ENCODE measurements at regions not wholly inside any gene's neighbourhood (a gene's known extent, or its start where the extent isn't known, plus 50 kb on each side); places are given as distances from the start of the nearest gene placed in this dataset.

DNA sequence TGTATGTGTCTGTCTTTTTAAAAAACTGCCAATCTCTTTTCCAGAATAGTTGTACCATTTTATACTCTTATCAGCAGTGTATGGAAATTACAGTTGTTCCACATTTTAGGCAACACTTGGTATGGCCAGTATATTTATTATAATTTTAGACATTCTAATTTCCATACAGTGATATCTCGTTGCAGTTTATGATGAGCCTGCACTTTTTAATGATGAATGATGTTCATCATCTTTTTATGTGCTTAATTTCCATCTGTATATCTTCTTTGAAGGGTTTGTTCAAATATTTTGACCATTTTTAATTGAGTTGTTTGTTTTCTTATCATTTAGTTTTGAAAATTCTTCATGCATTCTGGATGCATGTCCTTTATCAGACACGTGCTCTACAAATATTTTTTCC, 57.0 kb upstream of the UBE2E2 start:
- H3K9me1 ChIP-seq (replicated peaks; ENCODE audit: control insufficient read depth, extremely low read depth, insufficient read depth, low read length) = no peaks in the 10 kb centered on the region
- no peaks in the 10 kb centered on the region for H3K9me3 ChIP-seq (replicated peaks; ENCODE audit: control insufficient read depth, insufficient read depth, low read length)
- no peak overlapping the region for H2AFZ ChIP-seq (ENCODE audit: low read depth, low read length)
- no peak for TF ChIP-seq FOS (IDR thresholded peaks at IDR 0.05; ENCODE audit: borderline replicate concordance, insufficient read depth, low read length)
- no peak for TF ChIP-seq EZH2 (IDR thresholded peaks at IDR 0.05; ENCODE audit: borderline replicate concordance, low read depth, low read length, severe bottlenecking)
- no peak for TF ChIP-seq GATA2 (IDR thresholded peaks at IDR 0.05; ENCODE audit: insufficient read depth, insufficient read length, low read depth, low read length)
- no peak for TF ChIP-seq POLR2A (IDR thresholded peaks at IDR 0.05; ENCODE audit: low read depth, low read length)
- TF ChIP-seq, protein P1, sequence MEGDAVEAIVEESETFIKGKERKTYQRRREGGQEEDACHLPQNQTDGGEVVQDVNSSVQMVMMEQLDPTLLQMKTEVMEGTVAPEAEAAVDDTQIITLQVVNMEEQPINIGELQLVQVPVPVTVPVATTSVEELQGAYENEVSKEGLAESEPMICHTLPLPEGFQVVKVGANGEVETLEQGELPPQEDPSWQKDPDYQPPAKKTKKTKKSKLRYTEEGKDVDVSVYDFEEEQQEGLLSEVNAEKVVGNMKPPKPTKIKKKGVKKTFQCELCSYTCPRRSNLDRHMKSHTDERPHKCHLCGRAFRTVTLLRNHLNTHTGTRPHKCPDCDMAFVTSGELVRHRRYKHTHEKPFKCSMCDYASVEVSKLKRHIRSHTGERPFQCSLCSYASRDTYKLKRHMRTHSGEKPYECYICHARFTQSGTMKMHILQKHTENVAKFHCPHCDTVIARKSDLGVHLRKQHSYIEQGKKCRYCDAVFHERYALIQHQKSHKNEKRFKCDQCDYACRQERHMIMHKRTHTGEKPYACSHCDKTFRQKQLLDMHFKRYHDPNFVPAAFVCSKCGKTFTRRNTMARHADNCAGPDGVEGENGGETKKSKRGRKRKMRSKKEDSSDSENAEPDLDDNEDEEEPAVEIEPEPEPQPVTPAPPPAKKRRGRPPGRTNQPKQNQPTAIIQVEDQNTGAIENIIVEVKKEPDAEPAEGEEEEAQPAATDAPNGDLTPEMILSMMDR (IDR thresholded peaks at IDR 0.05; ENCODE audit: extremely low read depth in 1 of 2, insufficient read depth in 1 of 2, low read depth in 1 of 2, low read length in 2 of 2) = no peak
- no peak for TF ChIP-seq POLR2AphosphoS5 (IDR thresholded peaks at IDR 0.05; ENCODE audit: insufficient read depth, low read depth, low read length)
- H3K36me3 ChIP-seq (ENCODE audit: control insufficient read depth in 2 of 2, extremely low read depth in 1 of 2, insufficient read depth in 2 of 2, low read length in 2 of 2) = no peaks in the 10 kb centered on the region
- no peak overlapping the region for H3K4me2 ChIP-seq (ENCODE audit: insufficient read depth, low read length)
- no peak for DNase-seq (ENCODE audit: low read depth, low spot score)
- BruUV-seq (replicated peaks) = no TSS peak
- CTCF ChIA-PET = no interaction called here
- FAIRE-seq = no peak
- dilution Hi-C loops (cut with MboI; ENCODE audit: extremely low pct_ligation_motif_present, low sequenced_read_pairs) = no loop called here
- POLR2A ChIA-PET = no interaction called here
- H3K79me2 ChIP-seq (ENCODE audit: control insufficient read depth, insufficient read depth, low read length) = no peaks in the 10 kb centered on the region
- H4K20me1 ChIP-seq (replicated peaks; ENCODE audit: control insufficient read depth, extremely low read depth, insufficient read depth, low read length) = no peaks in the 10 kb centered on the region
- intact Hi-C loops (cut with micrococcal nuclease) = no loop called here
- H3K9ac ChIP-seq (replicated peaks; ENCODE audit: extremely low read depth, insufficient read depth, low read length) = no peak overlapping the region
- H3K4me1 ChIP-seq (ENCODE audit: control insufficient read depth, extremely low read depth, insufficient read depth, low read length) = no peaks in the 10 kb centered on the region
- peaks cover 0 to 11% of the 10 kb centered on the region in 2 experiments for H3K27me3 ChIP-seq (ENCODE audit: control insufficient read depth in 2 of 2, insufficient read depth in 2 of 2, low read length in 2 of 2)
- H3K4me3 ChIP-seq (replicated peaks in 1 of 3; ENCODE audit: insufficient read depth in 1 of 3, low read depth in 1 of 3, low read length in 3 of 3) = no peak overlapping the region
- no peak overlapping the region for H3K27ac ChIP-seq (ENCODE audit: insufficient read depth, low read depth, low read length)

DNA sequence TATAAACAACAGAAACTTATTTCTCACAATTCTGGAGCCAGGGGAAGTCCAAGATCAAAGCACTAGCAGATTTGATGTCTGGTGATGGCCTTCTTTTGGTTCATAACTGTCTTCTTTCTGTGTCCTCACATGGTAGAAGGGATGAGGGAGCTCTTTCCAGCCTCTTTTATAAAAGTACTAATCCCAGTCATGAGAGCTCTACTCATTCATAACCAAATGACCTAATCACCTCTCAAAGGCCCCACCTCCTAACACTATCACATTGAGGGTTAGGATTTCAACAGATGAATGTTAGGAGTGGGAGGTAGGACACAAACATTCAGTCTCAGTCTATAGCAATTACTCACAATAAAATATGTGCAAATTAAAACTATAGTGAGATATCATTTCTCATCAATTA, 50.1 kb upstream of the UBE2E2 start:
- intact Hi-C loops (cut with micrococcal nuclease) (loop anchor here (10.0 kb wide), 1 partner anchor 138 kb away; no protein-coding TSS in a partner anchor), dilution Hi-C loops (cut with MboI; ENCODE audit: extremely low pct_ligation_motif_present, low sequenced_read_pairs) (no loop called here)
- no peaks in the 10 kb centered on the region for H3K9me3 ChIP-seq (replicated peaks; ENCODE audit: control insufficient read depth, insufficient read depth, low read length)
- H3K36me3 ChIP-seq (ENCODE audit: control insufficient read depth in 2 of 2, extremely low read depth in 1 of 2, insufficient read depth in 2 of 2, low read length in 2 of 2) = no peaks in the 10 kb centered on the region
- H3K27me3 ChIP-seq (ENCODE audit: control insufficient read depth in 2 of 2, insufficient read depth in 2 of 2, low read length in 2 of 2) = peaks cover 0 to 9% of the 10 kb centered on the region in 2 experiments
- no TSS peak for BruUV-seq (replicated peaks)
- TF ChIP-seq POLR2AphosphoS5 (IDR thresholded peaks at IDR 0.05; ENCODE audit: insufficient read depth, low read depth, low read length) (no peak), JUN (IDR thresholded peaks at IDR 0.05; ENCODE audit: borderline replicate concordance, insufficient read depth, insufficient read length, low read depth) (no peak), FOS (IDR thresholded peaks at IDR 0.05; ENCODE audit: borderline replicate concordance, insufficient read depth, low read length) (no peak), GATA2 (IDR thresholded peaks at IDR 0.05; ENCODE audit: insufficient read depth, insufficient read length, low read depth, low read length) (no peak), MYC (IDR thresholded peaks at IDR 0.05; ENCODE audit: low read depth, low read length) (no peak)
- H3K4me3 ChIP-seq (replicated peaks in 1 of 3; ENCODE audit: insufficient read depth in 1 of 3, low read depth in 1 of 3, low read length in 3 of 3) = no peak overlapping the region
- H3K4me2 ChIP-seq (ENCODE audit: insufficient read depth, low read length) = no peak overlapping the region
- DNase-seq (ENCODE audit: low read depth, low spot score) (no peak), FAIRE-seq (no peak)
- ChIA-PET CTCF (no interaction called here), POLR2A (interaction anchor here (0.7 kb wide), 1 partner anchor 207 kb away, joined by 4 read pairs; no protein-coding TSS in a partner anchor)
- no peak overlapping the region for H3K9ac ChIP-seq (replicated peaks; ENCODE audit: extremely low read depth, insufficient read depth, low read length)
- no peak overlapping the region for H2AFZ ChIP-seq (ENCODE audit: low read depth, low read length)
- no peaks in the 10 kb centered on the region for H3K9me1 ChIP-seq (replicated peaks; ENCODE audit: control insufficient read depth, extremely low read depth, insufficient read depth, low read length)
- no peaks in the 10 kb centered on the region for H3K79me2 ChIP-seq (ENCODE audit: control insufficient read depth, insufficient read depth, low read length)
- no peaks in the 10 kb centered on the region for H3K4me1 ChIP-seq (ENCODE audit: control insufficient read depth, extremely low read depth, insufficient read depth, low read length)
- H3K27ac ChIP-seq (ENCODE audit: insufficient read depth, low read depth, low read length) = no peak overlapping the region
- no peaks in the 10 kb centered on the region for H4K20me1 ChIP-seq (replicated peaks; ENCODE audit: control insufficient read depth, extremely low read depth, insufficient read depth, low read length)

Measured in endothelial cell of umbilical vein (primary cell).